Progenitor cell of endocrine pancreas (in vitro differentiated cells): ENCODE measurements at regions not wholly inside any gene's neighbourhood (a gene's known extent, or its start where the extent isn't known, plus 50 kb on each side); places are given as distances from the start of the nearest gene placed in this dataset.

ENCODE experiments used
- DNase-seq: peaks from one replicate; pipeline ENCODE4 v3.0.0; 2021; ENCODE audit warnings: low spot score; ENCODE audit not compliant: unreplicated experiment
- H3K27ac Mint-ChIP-seq: 2 replicates; pipeline ENCODE4 v1.8.0; 2021; ENCODE audit warnings: mild to moderate bottlenecking, moderate library complexity, mixed read lengths
- H3K27me3 Mint-ChIP-seq: 2 replicates; pipeline ENCODE4 v1.8.0; 2021; ENCODE audit warnings: mixed read lengths
- H3K36me3 Mint-ChIP-seq: 2 replicates; pipeline ENCODE4 v1.8.0; 2022; ENCODE audit warnings: mixed read lengths; ENCODE audit not compliant: insufficient read depth
- H3K4me1 Mint-ChIP-seq: 2 replicates; pipeline ENCODE4 v1.8.0; 2021; ENCODE audit warnings: low read depth, mixed read lengths
- H3K4me3 Mint-ChIP-seq: 2 replicates; pipeline ENCODE4 v1.8.0; 2021; ENCODE audit warnings: low read depth, mild to moderate bottlenecking, moderate library complexity, mixed read lengths
- H3K9me3 Mint-ChIP-seq: 2 replicates; pipeline ENCODE4 v1.8.0; 2021; ENCODE audit warnings: low read depth, mixed read lengths
- CTCF ChIP-seq: fragments of 200-600 bp; sonication (generic); IDR thresholded peaks from one replicate; pipeline ENCODE4 v1.5.0; 2021; ENCODE audit warnings: antibody characterized with exemption, mild to moderate bottlenecking; ENCODE audit not compliant: unreplicated experiment

- no peaks in the 10 kb centered on the region for H3K27me3 Mint-ChIP-seq
- no peak for DNase-seq
- no peak for TF ChIP-seq CTCF
- no peaks in the 10 kb centered on the region for H3K36me3 Mint-ChIP-seq
- H3K4me1 Mint-ChIP-seq, result no peaks in the 10 kb centered on the region
- no peak overlapping the region for H3K4me3 Mint-ChIP-seq
- no peak overlapping the region for H3K27ac Mint-ChIP-seq
- H3K9me3 Mint-ChIP-seq, result peaks cover 6% of the 10 kb centered on the region
Observed at GRCh38 chr3:152011812-152012735, 138.6 kb downstream of the SUCNR1 start.

GRCh38 chr3:152019508-152019907, 146.1 kb downstream of the SUCNR1 start:
- Mint-ChIP-seq H3K9me3 (peaks cover 3% of the 10 kb centered on the region), H3K4me1 (no peaks in the 10 kb centered on the region), H3K36me3 (no peaks in the 10 kb centered on the region), H3K4me3 (no peak overlapping the region), H3K27me3 (no peaks in the 10 kb centered on the region), H3K27ac (no peak overlapping the region)
- no peak for DNase-seq
- TF ChIP-seq CTCF, result no peak

- Mint-ChIP-seq H3K36me3 (no peaks in the 10 kb centered on the region), H3K4me3 (no peak overlapping the region), H3K9me3 (peaks cover 3% of the 10 kb centered on the region), H3K4me1 (no peaks in the 10 kb centered on the region), H3K27me3 (no peaks in the 10 kb centered on the region), H3K27ac (no peak overlapping the region)
- TF ChIP-seq CTCF, result no peak
- no peak for DNase-seq
Observed at GRCh38 chr3:152021951-152022461, 148.6 kb downstream of the SUCNR1 start.

- H3K4me1 Mint-ChIP-seq, result no peaks in the 10 kb centered on the region
- H3K27me3 Mint-ChIP-seq, result no peaks in the 10 kb centered on the region
- H3K4me3 Mint-ChIP-seq, result no peak overlapping the region
- TF ChIP-seq CTCF, result no peak
- no peak for DNase-seq
- peaks cover 3% of the 10 kb centered on the region for H3K9me3 Mint-ChIP-seq
- H3K36me3 Mint-ChIP-seq, result no peaks in the 10 kb centered on the region
- no peak overlapping the region for H3K27ac Mint-ChIP-seq
Observed at GRCh38 chr3:152026033-152026556, 152.7 kb downstream of the SUCNR1 start.

- no peak overlapping the region for H3K27ac Mint-ChIP-seq
- no peak for DNase-seq
- H3K4me3 Mint-ChIP-seq, result no peak overlapping the region
- H3K9me3 Mint-ChIP-seq, result peaks cover 14% of the 10 kb centered on the region
- H3K4me1 Mint-ChIP-seq, result no peaks in the 10 kb centered on the region
- H3K27me3 Mint-ChIP-seq, result no peaks in the 10 kb centered on the region
- no peak for TF ChIP-seq CTCF
- peaks cover 1% of the 10 kb centered on the region for H3K36me3 Mint-ChIP-seq
Observed at GRCh38 chr3:152030320-152030719, 156.9 kb downstream of the SUCNR1 start.
